ENCODE measurements at regions not wholly inside any gene's neighbourhood (a gene's known extent, or its start where the extent isn't known, plus 50 kb on each side); places are given as distances from the start of the nearest gene placed in this dataset.
A peak's percentile ranks its signal among the peaks of the same experiment; 100 is the strongest.

- H3K4me2 ChIP-seq (ENCODE audit: low read length): no peak overlapping the region
- H3K4me1 ChIP-seq (ENCODE audit: control insufficient read depth, insufficient read depth, low read length): peaks cover 24% of the 10 kb centered on the region
- H3K9me3 ChIP-seq (replicated peaks; ENCODE audit: low read length): no peaks in the 10 kb centered on the region
- no peak overlapping the region for H3K4me3 ChIP-seq (ENCODE audit: low read length)
- no peaks in the 10 kb centered on the region for H3K27me3 ChIP-seq (ENCODE audit: control insufficient read depth, insufficient read depth, low read length)
- H3K9ac ChIP-seq (ENCODE audit: low read depth, low read length): peak overlapping the region; percentile 15
- no peaks in the 10 kb centered on the region for H3K36me3 ChIP-seq (ENCODE audit: insufficient read depth, low read length)
Observed at GRCh38 chr2:145096582-145096981, 576.7 kb upstream of the ZEB2 start.

GRCh38 chr2:145095641-145096435 is 575.9 kb upstream of the ZEB2 start:
- Histone ChIP-seq H3K4me1 (ENCODE audit: control insufficient read depth, insufficient read depth, low read length) (peaks cover 27% of the 10 kb centered on the region), H3K9ac (ENCODE audit: low read depth, low read length) (peak overlapping the region; percentile 22), H3K4me3 (ENCODE audit: low read length) (no peak overlapping the region), H3K36me3 (ENCODE audit: insufficient read depth, low read length) (no peaks in the 10 kb centered on the region), H3K4me2 (ENCODE audit: low read length) (no peak overlapping the region), H3K27me3 (ENCODE audit: control insufficient read depth, insufficient read depth, low read length) (no peaks in the 10 kb centered on the region), H3K9me3 (replicated peaks; ENCODE audit: low read length) (no peaks in the 10 kb centered on the region)

- H3K4me1 ChIP-seq (ENCODE audit: control insufficient read depth, insufficient read depth, low read length): peaks cover 27% of the 10 kb centered on the region
- no peak overlapping the region for H3K4me2 ChIP-seq (ENCODE audit: low read length)
- no peaks in the 10 kb centered on the region for H3K9me3 ChIP-seq (replicated peaks; ENCODE audit: low read length)
- H3K4me3 ChIP-seq (ENCODE audit: low read length): no peak overlapping the region
- H3K36me3 ChIP-seq (ENCODE audit: insufficient read depth, low read length): no peaks in the 10 kb centered on the region
- no peak overlapping the region for H3K9ac ChIP-seq (ENCODE audit: low read depth, low read length)
- no peaks in the 10 kb centered on the region for H3K27me3 ChIP-seq (ENCODE audit: control insufficient read depth, insufficient read depth, low read length)
Observed at GRCh38 chr2:145094370-145094769, 574.5 kb upstream of the ZEB2 start.

GRCh38 chr2:145091967-145092366 is 572.0 kb upstream of the ZEB2 start:
- Histone ChIP-seq H3K9ac (ENCODE audit: low read depth, low read length) (no peak overlapping the region), H3K36me3 (ENCODE audit: insufficient read depth, low read length) (no peaks in the 10 kb centered on the region), H3K4me3 (ENCODE audit: low read length) (no peak overlapping the region), H3K4me2 (ENCODE audit: low read length) (no peak overlapping the region), H3K27me3 (ENCODE audit: control insufficient read depth, insufficient read depth, low read length) (no peaks in the 10 kb centered on the region), H3K4me1 (ENCODE audit: control insufficient read depth, insufficient read depth, low read length) (peaks cover 27% of the 10 kb centered on the region), H3K9me3 (replicated peaks; ENCODE audit: low read length) (no peaks in the 10 kb centered on the region)

GRCh38 chr2:145090841-145091761 is 571.2 kb upstream of the ZEB2 start:
- H3K27me3 ChIP-seq (ENCODE audit: control insufficient read depth, insufficient read depth, low read length): no peaks in the 10 kb centered on the region
- no peaks in the 10 kb centered on the region for H3K36me3 ChIP-seq (ENCODE audit: insufficient read depth, low read length)
- no peak overlapping the region for H3K4me3 ChIP-seq (ENCODE audit: low read length)
- H3K4me1 ChIP-seq (ENCODE audit: control insufficient read depth, insufficient read depth, low read length): peaks cover 19% of the 10 kb centered on the region
- no peak overlapping the region for H3K9ac ChIP-seq (ENCODE audit: low read depth, low read length)
- H3K4me2 ChIP-seq (ENCODE audit: low read length): no peak overlapping the region
- H3K9me3 ChIP-seq (replicated peaks; ENCODE audit: low read length): no peaks in the 10 kb centered on the region

GRCh38 chr2:145088756-145089155 is 568.8 kb upstream of the ZEB2 start:
- H3K9me3 ChIP-seq (replicated peaks; ENCODE audit: low read length): no peaks in the 10 kb centered on the region
- H3K27me3 ChIP-seq (ENCODE audit: control insufficient read depth, insufficient read depth, low read length): no peaks in the 10 kb centered on the region
- no peak overlapping the region for H3K4me2 ChIP-seq (ENCODE audit: low read length)
- H3K36me3 ChIP-seq (ENCODE audit: insufficient read depth, low read length): no peaks in the 10 kb centered on the region
- peaks cover 22% of the 10 kb centered on the region for H3K4me1 ChIP-seq (ENCODE audit: control insufficient read depth, insufficient read depth, low read length)
- no peak overlapping the region for H3K4me3 ChIP-seq (ENCODE audit: low read length)
- H3K9ac ChIP-seq (ENCODE audit: low read depth, low read length): no peak overlapping the region

- Histone ChIP-seq H3K4me3 (ENCODE audit: low read length) (no peak overlapping the region), H3K9ac (ENCODE audit: low read depth, low read length) (no peak overlapping the region), H3K36me3 (ENCODE audit: insufficient read depth, low read length) (no peaks in the 10 kb centered on the region), H3K9me3 (replicated peaks; ENCODE audit: low read length) (no peaks in the 10 kb centered on the region), H3K27me3 (ENCODE audit: control insufficient read depth, insufficient read depth, low read length) (no peaks in the 10 kb centered on the region), H3K4me2 (ENCODE audit: low read length) (no peak overlapping the region), H3K4me1 (ENCODE audit: control insufficient read depth, insufficient read depth, low read length) (peaks cover 16% of the 10 kb centered on the region)
Observed at GRCh38 chr2:145086910-145087309, 567.0 kb upstream of the ZEB2 start.

GRCh38 chr2:145085612-145086011 is 565.7 kb upstream of the ZEB2 start:
- H3K4me2 ChIP-seq (ENCODE audit: low read length): no peak overlapping the region
- H3K9ac ChIP-seq (ENCODE audit: low read depth, low read length): peak overlapping the region; percentile 62
- no peak overlapping the region for H3K4me3 ChIP-seq (ENCODE audit: low read length)
- no peaks in the 10 kb centered on the region for H3K36me3 ChIP-seq (ENCODE audit: insufficient read depth, low read length)
- H3K27me3 ChIP-seq (ENCODE audit: control insufficient read depth, insufficient read depth, low read length): no peaks in the 10 kb centered on the region
- H3K9me3 ChIP-seq (replicated peaks; ENCODE audit: low read length): no peaks in the 10 kb centered on the region
- H3K4me1 ChIP-seq (ENCODE audit: control insufficient read depth, insufficient read depth, low read length): peaks cover 10% of the 10 kb centered on the region

GRCh38 chr2:145080426-145080825 is 560.5 kb upstream of the ZEB2 start:
- no peak overlapping the region for H3K4me2 ChIP-seq (ENCODE audit: low read length)
- no peaks in the 10 kb centered on the region for H3K36me3 ChIP-seq (ENCODE audit: insufficient read depth, low read length)
- H3K9me3 ChIP-seq (replicated peaks; ENCODE audit: low read length): no peaks in the 10 kb centered on the region
- H3K4me3 ChIP-seq (ENCODE audit: low read length): no peak overlapping the region
- H3K9ac ChIP-seq (ENCODE audit: low read depth, low read length): no peak overlapping the region
- H3K27me3 ChIP-seq (ENCODE audit: control insufficient read depth, insufficient read depth, low read length): no peaks in the 10 kb centered on the region
- H3K4me1 ChIP-seq (ENCODE audit: control insufficient read depth, insufficient read depth, low read length): peaks cover 4% of the 10 kb centered on the region

GRCh38 chr2:145079641-145080040 is 559.7 kb upstream of the ZEB2 start:
- Histone ChIP-seq H3K9me3 (replicated peaks; ENCODE audit: low read length) (no peaks in the 10 kb centered on the region), H3K36me3 (ENCODE audit: insufficient read depth, low read length) (no peaks in the 10 kb centered on the region), H3K4me3 (ENCODE audit: low read length) (no peak overlapping the region), H3K4me1 (ENCODE audit: control insufficient read depth, insufficient read depth, low read length) (no peaks in the 10 kb centered on the region), H3K9ac (ENCODE audit: low read depth, low read length) (no peak overlapping the region), H3K4me2 (ENCODE audit: low read length) (no peak overlapping the region), H3K27me3 (ENCODE audit: control insufficient read depth, insufficient read depth, low read length) (no peaks in the 10 kb centered on the region)

- Histone ChIP-seq H3K4me2 (ENCODE audit: low read length) (no peak overlapping the region), H3K27me3 (ENCODE audit: control insufficient read depth, insufficient read depth, low read length) (no peaks in the 10 kb centered on the region), H3K9ac (ENCODE audit: low read depth, low read length) (no peak overlapping the region), H3K9me3 (replicated peaks; ENCODE audit: low read length) (no peaks in the 10 kb centered on the region), H3K4me1 (ENCODE audit: control insufficient read depth, insufficient read depth, low read length) (no peaks in the 10 kb centered on the region), H3K4me3 (ENCODE audit: low read length) (no peak overlapping the region), H3K36me3 (ENCODE audit: insufficient read depth, low read length) (no peaks in the 10 kb centered on the region)
Observed at GRCh38 chr2:145078923-145079322, 559.0 kb upstream of the ZEB2 start.

Data from skeletal muscle satellite cell (primary cell).